ENCODE measurements at regions not wholly inside any gene's neighbourhood (a gene's known extent, or its start where the extent isn't known, plus 50 kb on each side); places are given as distances from the start of the nearest gene placed in this dataset.

GRCh38 chr5:38794986-38795385 is 50.8 kb upstream of the OSMR start:
- no peak for DNase-seq

- DNase-seq, result no peak
Measured at GRCh38 chr5:38795986-38796741, 49.6 kb upstream of the OSMR start.

Measured in NCI-H2171 (cell line).